DOHH2 (cell line): ENCODE measurements at regions not wholly inside any gene's neighbourhood (a gene's known extent, or its start where the extent isn't known, plus 50 kb on each side); places are given as distances from the start of the nearest gene placed in this dataset.

Experiments used
- EZH2phosphoT487 ChIP-seq: fragments of 200-600 bp; sonication (generic); IDR thresholded peaks from 2 replicates; pipeline ENCODE4 v1.6.1; 2017; ENCODE audit warnings: borderline replicate concordance, mild to moderate bottlenecking, antibody characterized with exemption, low read length, moderate library complexity, mixed read lengths
- TF ChIP-seq, protein P1 (sequence below): fragments of 200-600 bp; sonication (generic); IDR thresholded peaks from one replicate; pipeline ENCODE4 v1.5.1; 2014; ENCODE audit warnings: antibody characterized with exemption, mild to moderate bottlenecking, low read depth, low read length; ENCODE audit not compliant: poor library complexity, severe bottlenecking

DNA sequence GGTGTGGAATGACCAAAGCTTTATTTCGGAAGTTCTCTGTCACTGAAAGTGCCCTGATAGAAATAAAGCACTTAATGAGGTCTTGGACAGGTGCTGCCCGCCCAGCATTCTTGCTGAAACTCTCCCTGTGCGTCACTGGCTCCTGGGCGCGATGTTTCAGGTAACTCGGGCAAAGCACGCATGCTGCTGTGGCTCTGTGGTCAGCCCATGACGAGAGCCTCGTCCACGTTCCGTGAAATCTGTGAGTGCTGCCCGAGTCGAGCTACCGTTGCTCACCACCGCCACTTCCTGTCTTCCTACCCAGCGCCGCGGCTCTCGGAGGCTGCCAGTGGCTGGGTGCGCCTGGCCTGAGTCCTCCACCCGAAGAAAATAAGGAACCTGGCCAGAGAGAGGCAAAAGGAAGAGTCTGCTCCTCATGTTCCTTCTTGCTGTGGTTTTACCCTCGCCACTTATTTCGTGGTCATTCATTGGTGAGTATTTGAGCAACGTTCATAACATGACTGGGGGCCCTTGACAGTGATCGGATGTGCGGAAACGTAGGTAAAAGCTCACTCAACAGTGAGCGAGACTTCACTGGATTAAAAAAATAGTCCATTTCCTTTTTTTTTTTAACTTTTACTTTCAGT is 95.5 kb downstream of the MAP3K8 start:
- TF ChIP-seq, protein P1, sequence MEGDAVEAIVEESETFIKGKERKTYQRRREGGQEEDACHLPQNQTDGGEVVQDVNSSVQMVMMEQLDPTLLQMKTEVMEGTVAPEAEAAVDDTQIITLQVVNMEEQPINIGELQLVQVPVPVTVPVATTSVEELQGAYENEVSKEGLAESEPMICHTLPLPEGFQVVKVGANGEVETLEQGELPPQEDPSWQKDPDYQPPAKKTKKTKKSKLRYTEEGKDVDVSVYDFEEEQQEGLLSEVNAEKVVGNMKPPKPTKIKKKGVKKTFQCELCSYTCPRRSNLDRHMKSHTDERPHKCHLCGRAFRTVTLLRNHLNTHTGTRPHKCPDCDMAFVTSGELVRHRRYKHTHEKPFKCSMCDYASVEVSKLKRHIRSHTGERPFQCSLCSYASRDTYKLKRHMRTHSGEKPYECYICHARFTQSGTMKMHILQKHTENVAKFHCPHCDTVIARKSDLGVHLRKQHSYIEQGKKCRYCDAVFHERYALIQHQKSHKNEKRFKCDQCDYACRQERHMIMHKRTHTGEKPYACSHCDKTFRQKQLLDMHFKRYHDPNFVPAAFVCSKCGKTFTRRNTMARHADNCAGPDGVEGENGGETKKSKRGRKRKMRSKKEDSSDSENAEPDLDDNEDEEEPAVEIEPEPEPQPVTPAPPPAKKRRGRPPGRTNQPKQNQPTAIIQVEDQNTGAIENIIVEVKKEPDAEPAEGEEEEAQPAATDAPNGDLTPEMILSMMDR: no peak
- no peak for TF ChIP-seq EZH2phosphoT487
